PC-3 (cell line): ENCODE measurements at regions not wholly inside any gene's neighbourhood (a gene's known extent, or its start where the extent isn't known, plus 50 kb on each side); places are given as distances from the start of the nearest gene placed in this dataset.

Experiments
- ATAC-seq: fragments of 200-7000 bp; cut with Tn5 transposase; 2 replicates; pipeline ENCODE4 v1.9.1; 2020; ENCODE audit warnings: mild to moderate bottlenecking, moderate library complexity
- BruUV-seq: library from RNA; stranded (reverse); fragments of 400-500 nt; replicated peaks from 2 replicates; lab custom pipeline; 2021; lab: Mats Ljungman, UMichigan
- CTCF ChIA-PET: fragments of 300-600 bp; sonication (Branson Sonifier 250); formaldehyde crosslinking; loops from one replicate; lab custom pipeline; 2022; ENCODE audit warnings: antibody characterized with exemption; lab: Charles Lee
- POLR2A ChIA-PET: fragments of 300-600 bp; sonication (Branson Sonifier 250); formaldehyde crosslinking; loops from one replicate; lab custom pipeline; 2022; ENCODE audit warnings: antibody characterized with exemption; ENCODE audit not compliant: unreplicated experiment; lab: Charles Lee
- DNase-seq: peaks from one replicate; pipeline ENCODE4 v3.0.0-alpha.2; 2015
- H2AFZ ChIP-seq: fragments of 300-600 bp; sonication (generic); 2 replicates; pipeline ENCODE4 v1.6.0; 2016; ENCODE audit warnings: antibody characterized with exemption, low read length
- H3F3A ChIP-seq: fragments of 300-600 bp; sonication (generic); one replicate; pipeline ENCODE4 v1.6.0; 2017; ENCODE audit warnings: antibody characterized with exemption, low read length, control low read depth, mild to moderate bottlenecking; ENCODE audit not compliant: unreplicated experiment
- H3K27ac ChIP-seq: fragments of 300-600 bp; sonication (generic); 2 replicates; pipeline ENCODE4 v1.5.1; 2016; ENCODE audit warnings: mild to moderate bottlenecking, low read length
- H3K27me3 ChIP-seq: fragments of 300-600 bp; sonication (generic); 2 replicates; pipeline ENCODE4 v1.6.1; 2016; ENCODE audit warnings: low read length, mixed read lengths
- H3K36me3 ChIP-seq: fragments of 300-600 bp; sonication (generic); 2 replicates; pipeline ENCODE4 v1.6.1; 2016; ENCODE audit warnings: low read depth, mixed run types, low read length, mixed read lengths
- H3K4me1 ChIP-seq: fragments of 300-600 bp; sonication (generic); 2 replicates; pipeline ENCODE4 v1.5.1; 2016; ENCODE audit warnings: low read length; ENCODE audit not compliant: insufficient read depth
- H3K4me2 ChIP-seq: fragments of 300-600 bp; sonication (generic); 2 replicates; pipeline ENCODE4 v1.6.0; 2016; ENCODE audit warnings: low read length
- H3K4me3 ChIP-seq: fragments of 300-600 bp; sonication (generic); 2 replicates; pipeline ENCODE4 v1.5.1; 2016; ENCODE audit warnings: mild to moderate bottlenecking, low read length, mixed read lengths
- H3K79me2 ChIP-seq: fragments of 300-600 bp; sonication (generic); 2 replicates; pipeline ENCODE4 v1.6.1; 2017; ENCODE audit warnings: low read length, mixed read lengths
- H3K9ac ChIP-seq: fragments of 300-600 bp; sonication (generic); 2 replicates; pipeline ENCODE4 v1.6.0; 2016; ENCODE audit warnings: mild to moderate bottlenecking, low read length
- H3K9me2 ChIP-seq: fragments of 300-600 bp; sonication (generic); replicated peaks from 2 replicates; pipeline ENCODE4 v1.6.1; 2016; ENCODE audit warnings: mixed run types, low read length, mixed read lengths
- H3K9me3 ChIP-seq: fragments of 300-600 bp; sonication (generic); 2 replicates; pipeline ENCODE4 v1.6.1; 2016; ENCODE audit warnings: low read length, mixed read lengths
- H4K20me1 ChIP-seq: fragments of 300-600 bp; sonication (generic); 2 replicates; pipeline ENCODE4 v1.6.1; 2016; ENCODE audit warnings: low read length, mixed read lengths
- EZH2 ChIP-seq: fragments of 300-600 bp; sonication (generic); IDR thresholded peaks from one replicate; pipeline ENCODE4 v1.6.1; 2017; ENCODE audit warnings: antibody characterized with exemption, mild to moderate bottlenecking, low read length; ENCODE audit not compliant: unreplicated experiment
- EZH2phosphoT487 ChIP-seq: fragments of 300-600 bp; sonication (generic); IDR thresholded peaks from 2 replicates; pipeline ENCODE4 v1.6.1; 2018; ENCODE audit warnings: mild to moderate bottlenecking, antibody characterized with exemption, low read length, borderline replicate concordance
- intact Hi-C: fragments of 100-400 bp; cut with micrococcal nuclease; formaldehyde crosslinking; loops from 2 replicates; pipeline ENCODE4 v1.9.0; 2023
- TF ChIP-seq, protein P1 (sequence below): fragments of 300-600 bp; sonication (generic); conservative IDR thresholded peaks from 2 replicates; pipeline ENCODE4 v1.5.1; 2017; ENCODE audit warnings: antibody characterized with exemption, low read depth, mild to moderate bottlenecking, low read length

DNA sequence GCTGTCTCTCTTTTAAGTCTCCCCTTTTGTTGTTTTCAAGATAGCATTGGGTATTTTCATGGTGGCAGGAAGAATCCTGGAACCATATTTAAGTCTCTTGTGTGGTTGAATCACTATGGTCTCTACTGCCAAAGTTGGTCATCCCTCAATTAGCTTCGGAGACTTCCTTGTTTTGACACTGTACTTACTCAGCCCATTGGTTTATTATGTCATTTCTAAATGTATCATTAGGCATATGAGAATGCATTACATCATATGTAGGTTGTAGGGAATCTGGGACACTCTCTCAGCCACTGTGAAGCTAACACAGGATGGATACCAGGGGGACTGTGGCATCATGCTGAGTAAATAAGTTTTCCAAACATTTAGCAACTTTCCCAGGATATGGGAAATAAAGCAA is 211.8 kb downstream of the DTHD1 start:
- no TSS peak for BruUV-seq
- Histone ChIP-seq H3K9ac (no peak overlapping the region), H3K36me3 (no peaks in the 10 kb centered on the region), H4K20me1 (no peaks in the 10 kb centered on the region), H2AFZ (no peak overlapping the region), H3K9me2 (no peaks in the 10 kb centered on the region), H3K4me3 (no peak overlapping the region), H3K4me2 (no peak overlapping the region), H3K9me3 (no peaks in the 10 kb centered on the region), H3K27me3 (no peaks in the 10 kb centered on the region), H3F3A (no peaks in the 10 kb centered on the region), H3K4me1 (no peaks in the 10 kb centered on the region), H3K27ac (no peak overlapping the region), H3K79me2 (no peaks in the 10 kb centered on the region)
- POLR2A ChIA-PET = no interaction called here
- CTCF ChIA-PET = no interaction called here
- TF ChIP-seq, protein P1, sequence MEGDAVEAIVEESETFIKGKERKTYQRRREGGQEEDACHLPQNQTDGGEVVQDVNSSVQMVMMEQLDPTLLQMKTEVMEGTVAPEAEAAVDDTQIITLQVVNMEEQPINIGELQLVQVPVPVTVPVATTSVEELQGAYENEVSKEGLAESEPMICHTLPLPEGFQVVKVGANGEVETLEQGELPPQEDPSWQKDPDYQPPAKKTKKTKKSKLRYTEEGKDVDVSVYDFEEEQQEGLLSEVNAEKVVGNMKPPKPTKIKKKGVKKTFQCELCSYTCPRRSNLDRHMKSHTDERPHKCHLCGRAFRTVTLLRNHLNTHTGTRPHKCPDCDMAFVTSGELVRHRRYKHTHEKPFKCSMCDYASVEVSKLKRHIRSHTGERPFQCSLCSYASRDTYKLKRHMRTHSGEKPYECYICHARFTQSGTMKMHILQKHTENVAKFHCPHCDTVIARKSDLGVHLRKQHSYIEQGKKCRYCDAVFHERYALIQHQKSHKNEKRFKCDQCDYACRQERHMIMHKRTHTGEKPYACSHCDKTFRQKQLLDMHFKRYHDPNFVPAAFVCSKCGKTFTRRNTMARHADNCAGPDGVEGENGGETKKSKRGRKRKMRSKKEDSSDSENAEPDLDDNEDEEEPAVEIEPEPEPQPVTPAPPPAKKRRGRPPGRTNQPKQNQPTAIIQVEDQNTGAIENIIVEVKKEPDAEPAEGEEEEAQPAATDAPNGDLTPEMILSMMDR = no peak
- TF ChIP-seq EZH2phosphoT487 (no peak), EZH2 (no peak)
- no peak for DNase-seq
- no peak for ATAC-seq
- intact Hi-C loops = no loop called here

- Histone ChIP-seq H3K36me3 (no peaks in the 10 kb centered on the region), H3K27ac (no peak overlapping the region), H3K9me2 (no peaks in the 10 kb centered on the region), H4K20me1 (no peaks in the 10 kb centered on the region), H3K4me3 (no peak overlapping the region), H3K4me1 (no peaks in the 10 kb centered on the region), H3K9ac (no peak overlapping the region), H3K79me2 (no peaks in the 10 kb centered on the region), H3K4me2 (no peak overlapping the region), H3F3A (no peaks in the 10 kb centered on the region), H3K9me3 (no peaks in the 10 kb centered on the region), H3K27me3 (no peaks in the 10 kb centered on the region), H2AFZ (no peak overlapping the region)
- ChIA-PET POLR2A (no interaction called here), CTCF (no interaction called here)
- no peak for DNase-seq
- TF ChIP-seq, protein P1 = no peak
- TF ChIP-seq EZH2phosphoT487 (no peak), EZH2 (no peak)
- intact Hi-C loops = no loop called here
- no peak for ATAC-seq
- no TSS peak for BruUV-seq
These were observed 212.6 kb downstream of the DTHD1 start for GRCh38 chr4:36494016-36494415.

DNA sequence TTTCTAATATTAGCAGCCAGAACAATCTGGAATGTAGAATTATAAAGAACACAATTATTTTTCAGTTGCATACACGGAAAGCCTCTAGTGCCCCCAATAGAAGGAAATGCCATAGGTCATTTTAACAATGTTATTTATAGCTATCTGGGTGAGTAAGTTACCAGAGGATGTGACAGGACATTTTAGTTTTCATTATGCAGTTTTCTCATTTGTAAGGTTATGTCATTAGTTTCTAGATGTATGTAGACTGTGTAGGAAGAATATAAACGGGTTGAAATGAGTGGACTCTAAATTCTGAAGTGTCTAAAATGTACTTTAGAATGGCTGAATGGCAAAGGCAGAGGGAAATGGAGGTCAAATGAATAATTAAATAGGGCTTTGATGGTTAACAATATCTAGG is 213.3 kb downstream of the DTHD1 start:
- no peaks in the 10 kb centered on the region for H3K9me3 ChIP-seq
- ATAC-seq (no peak), DNase-seq (no peak)
- BruUV-seq = no TSS peak
- no peaks in the 10 kb centered on the region for H3K9me2 ChIP-seq
- TF ChIP-seq EZH2phosphoT487 = no peak
- TF ChIP-seq, protein P1 = no peak
- no peak for TF ChIP-seq EZH2
- H4K20me1 ChIP-seq = no peaks in the 10 kb centered on the region
- intact Hi-C loops = no loop called here
- H3K4me1 ChIP-seq = no peaks in the 10 kb centered on the region
- CTCF ChIA-PET = no interaction called here
- H3K27me3 ChIP-seq = 0 out of 2 replicates have a peak, but pooled peaks cover 2% of the 10 kb centered on the region
- H3K79me2 ChIP-seq = no peaks in the 10 kb centered on the region
- no peak overlapping the region for H3K27ac ChIP-seq
- no peaks in the 10 kb centered on the region for H3K36me3 ChIP-seq
- no peaks in the 10 kb centered on the region for H3F3A ChIP-seq
- no peak overlapping the region for H3K4me2 ChIP-seq
- H3K4me3 ChIP-seq = no peak overlapping the region
- no peak overlapping the region for H3K9ac ChIP-seq
- POLR2A ChIA-PET = no interaction called here
- no peak overlapping the region for H2AFZ ChIP-seq
